ENCODE measurements at regions not wholly inside any gene's neighbourhood (a gene's known extent, or its start where the extent isn't known, plus 50 kb on each side); places are given as distances from the start of the nearest gene placed in this dataset.
"Not testable (repeated sequence)": the region's sequence is repeated elsewhere in the genome, so short reads cannot be mapped to it uniquely, and the experiment has no call there.

GRCh38 chr12:13440844-13441243 is 244.3 kb downstream of the EMP1 start:
- DNase-seq (ENCODE audit: low read depth), result no peak

DNA sequence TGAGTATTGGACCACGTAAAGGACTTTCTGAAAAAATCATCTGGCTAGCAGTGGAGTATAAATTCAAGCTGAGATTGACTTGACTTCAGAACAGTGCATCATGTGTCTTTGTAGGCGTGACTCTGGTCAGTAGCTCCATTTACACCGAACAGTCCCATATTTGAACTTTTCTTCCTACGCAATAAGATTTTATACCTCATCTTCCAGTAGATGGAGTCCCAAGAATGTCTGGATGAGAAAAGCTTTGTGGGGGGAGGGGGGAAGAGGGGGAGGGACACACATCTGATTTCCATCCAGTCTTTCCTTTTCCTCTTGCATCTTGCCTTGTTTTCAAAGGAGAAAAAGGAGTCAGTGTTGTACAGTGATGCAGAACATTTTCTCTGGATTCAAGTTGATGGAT is 241.0 kb downstream of the EMP1 start:
- no peak for DNase-seq (ENCODE audit: low read depth)

GRCh38 chr12:13436696-13437391 is 240.3 kb downstream of the EMP1 start:
- DNase-seq (ENCODE audit: low read depth), result no peak

DNA sequence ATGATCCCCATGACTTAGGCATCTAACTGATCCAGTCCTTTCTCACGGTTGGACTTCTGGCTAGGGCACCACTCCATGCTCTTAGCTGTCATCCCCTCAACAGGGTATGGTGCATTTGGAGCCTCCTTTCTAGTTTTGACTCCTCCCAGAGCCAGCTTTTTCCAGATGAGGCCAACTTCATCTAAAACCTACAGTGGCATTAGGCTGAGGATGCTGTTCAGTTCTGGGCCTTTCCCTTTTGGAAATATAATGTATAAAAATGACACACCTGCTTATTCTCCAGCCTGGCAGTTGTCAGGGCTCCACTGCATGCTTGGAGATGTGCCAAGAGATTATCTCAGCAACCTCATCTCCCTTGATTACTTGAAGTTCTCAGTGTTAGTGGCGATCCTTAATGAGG is 239.7 kb downstream of the EMP1 start:
- no peak for DNase-seq (ENCODE audit: low read depth)

- DNase-seq (ENCODE audit: low read depth), result no peak
Observed at GRCh38 chr12:13435235-13435933, 238.9 kb downstream of the EMP1 start.

GRCh38 chr12:13433768-13434167 is 237.2 kb downstream of the EMP1 start:
- DNase-seq (ENCODE audit: low read depth), result no peak

DNA sequence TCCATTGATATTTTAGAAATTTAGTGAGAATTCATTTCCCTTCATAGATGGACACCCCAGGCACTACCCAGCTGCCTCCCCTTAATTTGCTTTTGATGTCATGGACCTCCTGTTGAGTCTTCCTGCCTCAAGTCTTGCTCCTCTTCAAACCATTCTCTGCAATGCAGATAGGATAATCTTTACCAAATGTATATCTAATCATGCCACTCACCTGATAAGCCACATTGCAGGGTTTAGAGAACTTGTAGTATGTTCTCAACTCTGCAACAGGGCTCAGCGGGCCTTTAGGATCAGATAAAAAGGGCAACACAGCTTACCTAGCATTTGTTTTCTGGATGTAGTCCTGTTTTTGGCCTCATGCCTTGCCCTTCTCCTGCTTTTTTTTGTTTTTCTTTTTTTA is 234.5 kb downstream of the EMP1 start:
- no peak for DNase-seq (ENCODE audit: low read depth)

- DNase-seq (ENCODE audit: low read depth), result no peak
Observed at GRCh38 chr12:13428538-13429265, 232.2 kb downstream of the EMP1 start.

- no peak for DNase-seq (ENCODE audit: low read depth)
Observed at GRCh38 chr12:13425766-13426165, 229.2 kb downstream of the EMP1 start.

GRCh38 chr12:13422291-13422690 is 225.8 kb downstream of the EMP1 start:
- no peak for DNase-seq (ENCODE audit: low read depth)

DNA sequence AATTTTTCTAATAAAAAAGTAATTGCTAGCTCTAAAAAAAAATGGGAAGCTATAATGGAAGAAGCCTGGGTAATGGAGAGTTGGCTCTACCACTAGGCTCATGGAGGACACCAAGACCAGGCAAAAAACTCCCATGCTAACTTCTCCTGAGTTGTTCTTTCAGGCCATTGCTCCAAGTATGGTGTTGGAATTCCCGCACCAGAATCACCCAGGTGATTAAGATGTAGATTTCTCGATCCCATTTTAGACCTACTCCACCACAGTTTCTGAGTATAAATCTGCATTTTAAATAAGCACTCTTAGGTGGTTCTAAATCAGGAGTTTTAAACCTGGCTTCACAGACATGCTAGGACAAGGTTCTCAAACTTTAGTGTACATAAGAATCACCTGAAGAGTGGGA is 221.0 kb downstream of the EMP1 start:
- DNase-seq (ENCODE audit: low read depth), result no peak

DNA sequence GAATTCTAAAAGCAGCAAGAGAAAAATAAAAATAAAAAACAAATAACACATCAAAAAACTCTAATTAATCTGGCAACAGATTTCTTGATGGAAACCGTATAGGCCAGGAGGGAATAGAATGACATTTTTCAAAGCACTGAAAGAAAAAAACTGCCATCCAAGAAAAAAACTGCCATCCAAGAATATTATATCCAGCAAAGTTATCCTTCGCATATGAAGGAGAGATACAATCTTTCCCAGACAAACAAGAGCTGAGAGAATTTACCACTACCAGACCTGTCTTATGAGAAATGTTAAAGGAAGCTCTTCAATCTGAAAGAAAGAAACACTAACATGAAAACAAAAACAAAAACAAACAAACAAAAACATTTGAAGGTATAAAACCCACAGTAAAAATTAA is 214.8 kb downstream of the EMP1 start:
- no peak for DNase-seq (ENCODE audit: low read depth)

- DNase-seq (ENCODE audit: low read depth), result no peak
Observed at GRCh38 chr12:13405961-13406703, 209.6 kb downstream of the EMP1 start.

GRCh38 chr12:13404631-13405473 is 208.3 kb downstream of the EMP1 start:
- no peak for DNase-seq (ENCODE audit: low read depth)

- DNase-seq (ENCODE audit: low read depth), result no peak
Observed at GRCh38 chr12:13404111-13404628, 207.6 kb downstream of the EMP1 start.

- not testable (repeated sequence) for DNase-seq (ENCODE audit: low read depth)
Observed at GRCh38 chr12:13391375-13391774, 194.8 kb downstream of the EMP1 start.

- DNase-seq (ENCODE audit: low read depth), result no peak
Observed at GRCh38 chr12:13390918-13391317, 194.4 kb downstream of the EMP1 start.

- DNase-seq (ENCODE audit: low read depth), result no peak
Observed at GRCh38 chr12:13390381-13390861, 193.9 kb downstream of the EMP1 start.

DNA sequence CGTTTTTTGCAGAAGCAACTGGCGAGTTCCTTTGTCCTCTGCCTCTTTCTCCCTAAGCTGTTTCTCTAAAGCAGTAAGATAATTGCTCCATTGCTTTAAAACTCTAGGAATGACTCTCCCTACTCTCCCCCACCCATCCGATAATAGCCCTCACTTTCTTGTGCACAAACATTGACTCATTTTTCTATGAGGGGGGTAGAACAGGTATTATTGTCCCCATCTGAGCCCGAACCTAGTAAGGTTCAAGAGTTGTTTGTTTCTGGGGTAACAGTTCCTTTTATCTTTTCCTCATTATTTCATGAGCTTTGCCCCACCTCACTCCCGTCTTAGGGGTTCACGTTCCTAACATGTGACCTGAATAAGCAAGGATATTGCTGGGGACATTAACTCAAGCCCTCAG is 190.6 kb downstream of the EMP1 start:
- DNase-seq (ENCODE audit: low read depth), result no peak

DNA sequence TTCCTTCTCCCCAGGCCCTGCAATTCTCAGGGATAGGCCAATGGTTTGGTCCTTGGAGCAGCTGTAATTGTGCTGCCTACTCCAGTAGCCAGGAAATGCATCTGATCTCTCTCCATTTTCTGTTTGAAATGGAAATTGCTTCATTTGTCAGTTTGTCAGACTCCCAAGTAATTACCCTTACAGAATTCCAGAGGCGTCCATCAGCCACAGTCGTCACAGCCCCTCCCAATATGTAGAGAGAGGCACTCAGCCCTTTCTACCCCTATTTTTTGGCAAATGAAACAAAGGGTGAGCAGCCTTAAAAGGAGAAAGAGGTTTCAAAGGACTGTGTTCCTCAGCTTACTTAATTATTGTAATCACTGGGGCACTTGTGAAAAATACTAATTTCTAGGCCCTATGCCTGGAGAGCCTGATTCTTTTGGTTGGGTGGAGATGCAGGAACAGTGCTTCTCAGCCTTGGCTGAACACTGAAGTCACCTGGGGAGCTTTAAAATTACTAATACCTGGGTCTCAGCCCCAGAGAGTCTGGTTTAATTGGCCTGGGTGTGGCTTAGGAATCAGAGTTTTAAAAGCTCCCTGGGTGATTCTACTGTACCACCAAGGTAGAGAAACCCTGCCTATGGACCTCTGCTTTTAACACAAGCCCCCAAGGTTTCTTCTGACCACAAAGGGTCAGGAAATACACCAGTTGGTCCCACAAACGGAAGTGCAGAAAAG is 190.0 kb downstream of the EMP1 start:
- DNase-seq (ENCODE audit: low read depth), result no peak

Data from stimulated activated CD8-positive, alpha-beta memory T cell treated with anti-CD3 and anti-CD28 coated beads, Interleukin-15, amount 100 ng/mL, for 1 hour (primary cell).